CD4-positive, alpha-beta T cell (primary cell): ENCODE measurements at regions not wholly inside any gene's neighbourhood (a gene's known extent, or its start where the extent isn't known, plus 50 kb on each side); places are given as distances from the start of the nearest gene placed in this dataset.

Experiments
- ATAC-seq: fragments of 200-7000 bp; cut with Tn5 transposase; one replicate; pipeline ENCODE4 v1.10.0; 2022; ENCODE audit warnings: mild to moderate bottlenecking; ENCODE audit not compliant: poor library complexity
- CTCF ChIA-PET: fragments of 350-600 bp; sonication (Branson Sonifier 250); formaldehyde crosslinking; loops from one replicate; lab custom pipeline; 2021; ENCODE audit warnings: antibody characterized with exemption, inconsistent platforms; lab: Charles Lee
- POLR2A ChIA-PET: fragments of 350-600 bp; sonication (Branson Sonifier 250); formaldehyde crosslinking; loops from one replicate; lab custom pipeline; 2021; ENCODE audit warnings: antibody characterized with exemption, inconsistent platforms; lab: Charles Lee
- DNase-seq, 14 experiments: peaks; one replicate each; pipeline ENCODE4 v3.0.0-alpha.2; 2013 to 2020; ENCODE audit warnings: mixed read lengths in 2 of 14
- H3K27ac ChIP-seq, 2 donors: one replicate each; pipeline versions ENCODE4 v1.5.1 to v1.7.0; 2013; ENCODE audit warnings: low read length in 2 of 2, low read depth in 1 of 2, mild to moderate bottlenecking in 1 of 2
- H3K27me3 ChIP-seq, 2 experiments: 1 replicate in 1 of 2; 2 replicates in 1 of 2; pipeline versions ENCODE4 v1.6.1 to v1.7.0; 2013; ENCODE audit warnings: low read length in 2 of 2, control low read depth in 1 of 2, mild to moderate bottlenecking in 1 of 2, moderate library complexity in 1 of 2; ENCODE audit not compliant: insufficient read depth in 2 of 2, control insufficient read depth in 1 of 2
- H3K36me3 ChIP-seq: one replicate; pipeline ENCODE4 v1.6.1; 2013; ENCODE audit warnings: low read length, control low read depth; ENCODE audit not compliant: insufficient read depth
- H3K4me1 ChIP-seq: one replicate; pipeline ENCODE4 v1.6.1; 2013; ENCODE audit warnings: low read length, control low read depth; ENCODE audit not compliant: insufficient read depth
- H3K4me3 ChIP-seq: one replicate; pipeline ENCODE4 v1.5.1; 2013; ENCODE audit warnings: mild to moderate bottlenecking, low read length, moderate library complexity
- H3K9me3 ChIP-seq, 2 experiments: 1 replicate in 1 of 2; 2 replicates in 1 of 2; pipeline versions ENCODE4 v1.6.1 to v1.7.0; 2013; ENCODE audit warnings: low read length in 2 of 2, mild to moderate bottlenecking in 2 of 2, control low read depth in 1 of 2, moderate library complexity in 1 of 2; ENCODE audit not compliant: control insufficient read depth in 1 of 2, insufficient read depth in 1 of 2
- H3K27ac Mint-ChIP-seq: one replicate; pipeline ENCODE4 v1.8.0; 2020; ENCODE audit warnings: mixed read lengths
- H3K27me3 Mint-ChIP-seq: one replicate; pipeline ENCODE4 v1.8.0; 2021; ENCODE audit warnings: mixed read lengths
- H3K36me3 Mint-ChIP-seq: one replicate; pipeline ENCODE4 v1.8.0; 2021; ENCODE audit warnings: low read depth, mixed read lengths
- H3K4me1 Mint-ChIP-seq: one replicate; pipeline ENCODE4 v1.8.0; 2021; ENCODE audit warnings: low read depth, mixed read lengths
- H3K4me3 Mint-ChIP-seq: one replicate; pipeline ENCODE4 v1.8.0; 2020; ENCODE audit warnings: mild to moderate bottlenecking, mixed read lengths
- H3K9me3 Mint-ChIP-seq: one replicate; pipeline ENCODE4 v1.8.0; 2020; ENCODE audit warnings: mixed read lengths
- intact Hi-C, 2 experiments: fragments of 100-400 bp; cut with DNase I in 1 of 2; cut with micrococcal nuclease in 1 of 2; formaldehyde crosslinking; loops; one replicate each; pipeline versions ENCODE4 v1.15.1 to v1.9.0; 2023 to 2025; cut with DNase I, micrococcal nuclease
- TF ChIP-seq, protein P1 (sequence below): fragments of 200-600 bp; IDR thresholded peaks from one replicate; pipeline ENCODE4 v1.8.0; 2022; ENCODE audit warnings: antibody characterized with exemption, mild to moderate bottlenecking

DNA sequence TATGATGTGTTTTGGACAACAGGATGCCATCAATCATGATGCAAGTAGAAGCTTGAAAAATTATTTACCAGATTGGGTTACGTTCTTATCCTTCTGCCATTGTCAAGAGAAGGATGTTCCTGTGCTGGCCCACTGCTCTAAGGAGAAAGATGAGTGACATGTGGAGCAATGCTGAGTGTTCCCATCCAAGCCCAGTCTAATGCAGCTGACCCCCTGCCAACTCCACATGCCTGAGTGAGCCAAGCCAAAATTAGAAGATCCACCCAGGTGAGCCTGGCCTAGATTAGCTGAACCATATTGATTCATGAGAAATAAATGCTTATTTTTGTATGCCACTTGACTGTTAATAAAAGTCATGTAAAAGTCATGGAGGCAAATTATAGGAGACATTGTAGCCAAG, 446.5 kb downstream of the CNTN3 start:
- intact Hi-C loops = no loop called here

DNA sequence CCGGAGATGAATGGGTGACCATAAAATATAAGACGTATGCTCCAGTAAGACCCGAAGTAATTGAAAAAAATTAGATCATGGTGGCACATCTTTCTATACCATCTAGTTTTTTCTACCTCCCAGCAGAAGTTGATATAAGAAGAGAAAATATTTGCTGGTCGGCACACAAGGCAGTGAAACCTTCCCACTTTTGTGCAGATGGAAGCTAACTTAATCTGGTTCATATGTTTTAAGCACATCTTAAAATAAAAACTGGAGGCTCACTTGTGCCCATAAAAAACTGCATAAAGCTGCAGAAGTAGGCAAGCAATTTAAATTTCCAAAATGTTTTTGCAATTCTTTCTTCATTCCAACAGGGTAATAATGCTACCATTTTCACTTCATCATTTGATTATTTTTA, 449.2 kb downstream of the CNTN3 start:
- Histone ChIP-seq H3K36me3 (no peaks in the 10 kb centered on the region), H3K4me1 (no peaks in the 10 kb centered on the region), H3K9me3 (peaks cover 0 to 6% of the 10 kb centered on the region in 2 experiments), H3K27me3 (no peaks in the 10 kb centered on the region), H3K27ac (no peak overlapping the region), H3K4me3 (no peak overlapping the region)
- ATAC-seq (no peak), DNase-seq (no peak)
- ChIA-PET POLR2A (no interaction called here), CTCF (no interaction called here)
- TF ChIP-seq, protein P1, sequence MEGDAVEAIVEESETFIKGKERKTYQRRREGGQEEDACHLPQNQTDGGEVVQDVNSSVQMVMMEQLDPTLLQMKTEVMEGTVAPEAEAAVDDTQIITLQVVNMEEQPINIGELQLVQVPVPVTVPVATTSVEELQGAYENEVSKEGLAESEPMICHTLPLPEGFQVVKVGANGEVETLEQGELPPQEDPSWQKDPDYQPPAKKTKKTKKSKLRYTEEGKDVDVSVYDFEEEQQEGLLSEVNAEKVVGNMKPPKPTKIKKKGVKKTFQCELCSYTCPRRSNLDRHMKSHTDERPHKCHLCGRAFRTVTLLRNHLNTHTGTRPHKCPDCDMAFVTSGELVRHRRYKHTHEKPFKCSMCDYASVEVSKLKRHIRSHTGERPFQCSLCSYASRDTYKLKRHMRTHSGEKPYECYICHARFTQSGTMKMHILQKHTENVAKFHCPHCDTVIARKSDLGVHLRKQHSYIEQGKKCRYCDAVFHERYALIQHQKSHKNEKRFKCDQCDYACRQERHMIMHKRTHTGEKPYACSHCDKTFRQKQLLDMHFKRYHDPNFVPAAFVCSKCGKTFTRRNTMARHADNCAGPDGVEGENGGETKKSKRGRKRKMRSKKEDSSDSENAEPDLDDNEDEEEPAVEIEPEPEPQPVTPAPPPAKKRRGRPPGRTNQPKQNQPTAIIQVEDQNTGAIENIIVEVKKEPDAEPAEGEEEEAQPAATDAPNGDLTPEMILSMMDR = no peak
- Mint-ChIP-seq H3K36me3 (no peaks in the 10 kb centered on the region), H3K9me3 (peaks cover 12% of the 10 kb centered on the region), H3K4me3 (no peak overlapping the region), H3K4me1 (no peaks in the 10 kb centered on the region), H3K27me3 (no peaks in the 10 kb centered on the region), H3K27ac (no peak overlapping the region)
- intact Hi-C loops = no loop called here

More for the DNA sequence above, 446.5 kb downstream of the CNTN3 start:
- DNase-seq (no peak), ATAC-seq (no peak)
- no peaks in the 10 kb centered on the region for H3K4me1 Mint-ChIP-seq
- TF ChIP-seq, protein P1 = no peak
- H3K27ac Mint-ChIP-seq = no peak overlapping the region
- no peak overlapping the region for H3K4me3 Mint-ChIP-seq
- H3K27me3 Mint-ChIP-seq = no peaks in the 10 kb centered on the region
- Histone ChIP-seq H3K4me1 (no peaks in the 10 kb centered on the region), H3K27me3 (no peaks in the 10 kb centered on the region), H3K27ac (no peak overlapping the region), H3K9me3 (peaks cover 0 to under 1% of the 10 kb centered on the region in 2 experiments), H3K4me3 (no peak overlapping the region), H3K36me3 (no peaks in the 10 kb centered on the region)
- ChIA-PET POLR2A (no interaction called here), CTCF (no interaction called here)
- H3K9me3 Mint-ChIP-seq = peaks cover 10% of the 10 kb centered on the region
- H3K36me3 Mint-ChIP-seq = no peaks in the 10 kb centered on the region

DNA sequence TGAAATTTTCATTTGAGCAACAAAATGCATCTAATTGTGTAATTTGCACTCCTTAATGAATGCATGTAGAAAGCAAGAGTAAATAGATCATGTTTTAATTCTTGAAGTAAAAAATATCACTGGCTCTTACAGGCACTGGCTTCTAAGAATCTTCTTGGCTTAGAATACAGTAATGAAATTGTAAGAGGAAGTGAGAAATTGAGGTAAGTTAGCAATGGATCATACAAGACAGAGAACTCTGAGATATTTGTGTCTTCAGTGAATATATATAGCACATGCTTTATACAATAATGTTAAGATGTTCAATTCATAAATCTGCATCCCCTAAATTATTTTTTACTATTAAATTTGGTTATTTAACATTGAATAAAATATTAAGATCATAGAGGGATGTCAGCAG, 465.0 kb downstream of the CNTN3 start:
- DNase-seq (no peak), ATAC-seq (no peak)
- Histone ChIP-seq H3K9me3 (no peaks in the 10 kb centered on the region), H3K36me3 (no peaks in the 10 kb centered on the region), H3K4me1 (no peaks in the 10 kb centered on the region), H3K27me3 (no peaks in the 10 kb centered on the region), H3K27ac (no peak overlapping the region), H3K4me3 (no peak overlapping the region)
- CTCF ChIA-PET = no interaction called here
- Mint-ChIP-seq H3K9me3 (peaks cover 15% of the 10 kb centered on the region), H3K4me3 (no peak overlapping the region), H3K36me3 (no peaks in the 10 kb centered on the region), H3K4me1 (no peaks in the 10 kb centered on the region), H3K27me3 (no peaks in the 10 kb centered on the region), H3K27ac (no peak overlapping the region)
- TF ChIP-seq, protein P1 = no peak
- POLR2A ChIA-PET = no interaction called here
- intact Hi-C loops = no loop called here
